GM19023 (cell line): ENCODE measurements at regions not wholly inside any gene's neighbourhood (a gene's known extent, or its start where the extent isn't known, plus 50 kb on each side); places are given as distances from the start of the nearest gene placed in this dataset.
"Not testable (repeated sequence)": the region's sequence is repeated elsewhere in the genome, so short reads cannot be mapped to it uniquely, and the experiment has no call there.

Source experiments
- ATAC-seq: cut with Tn5 transposase; IDR thresholded peaks from one replicate; pipeline ENCODE4 v1.9.1; 2021; ENCODE audit warnings: mild to moderate bottlenecking, moderate library complexity; ENCODE audit not compliant: unreplicated experiment

DNA sequence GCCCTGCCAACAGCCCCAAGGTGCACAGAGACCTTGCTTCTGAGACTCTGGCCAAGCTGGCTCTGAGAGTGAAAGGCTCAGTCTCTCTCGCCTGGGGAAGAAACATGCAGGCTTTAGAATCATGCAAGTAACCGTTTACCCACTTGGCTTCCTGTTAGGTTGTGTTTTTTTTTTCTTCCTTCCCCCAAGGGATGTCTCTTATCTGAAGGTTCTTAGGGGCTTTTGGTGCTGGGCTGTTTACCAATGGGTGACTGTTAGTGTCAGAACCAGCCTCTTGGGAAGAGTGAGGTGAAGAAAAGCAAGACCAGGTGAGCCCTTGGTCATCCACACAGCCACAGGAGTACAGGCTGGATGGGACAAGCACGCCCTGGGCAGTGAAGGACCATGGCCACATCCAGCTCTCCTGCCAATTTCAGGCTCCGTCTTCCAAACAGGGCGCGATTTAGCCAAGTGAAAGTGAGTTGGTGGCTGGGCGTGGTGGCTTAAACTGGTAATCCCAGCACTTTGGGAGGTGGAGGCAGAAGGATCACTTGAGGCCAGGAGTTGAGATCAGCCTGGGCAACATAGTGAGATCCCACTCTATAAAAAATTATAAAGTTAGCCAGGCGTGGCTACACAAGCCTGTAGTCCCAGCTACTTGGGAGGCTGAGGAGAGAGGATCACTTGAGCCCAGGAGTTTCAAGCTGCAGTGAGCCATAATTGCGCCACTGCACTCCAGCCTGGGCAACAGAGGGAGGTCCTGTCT lies 76.3 kb upstream of the CUX1 start:
- peak; percentile 56 for ATAC-seq

DNA sequence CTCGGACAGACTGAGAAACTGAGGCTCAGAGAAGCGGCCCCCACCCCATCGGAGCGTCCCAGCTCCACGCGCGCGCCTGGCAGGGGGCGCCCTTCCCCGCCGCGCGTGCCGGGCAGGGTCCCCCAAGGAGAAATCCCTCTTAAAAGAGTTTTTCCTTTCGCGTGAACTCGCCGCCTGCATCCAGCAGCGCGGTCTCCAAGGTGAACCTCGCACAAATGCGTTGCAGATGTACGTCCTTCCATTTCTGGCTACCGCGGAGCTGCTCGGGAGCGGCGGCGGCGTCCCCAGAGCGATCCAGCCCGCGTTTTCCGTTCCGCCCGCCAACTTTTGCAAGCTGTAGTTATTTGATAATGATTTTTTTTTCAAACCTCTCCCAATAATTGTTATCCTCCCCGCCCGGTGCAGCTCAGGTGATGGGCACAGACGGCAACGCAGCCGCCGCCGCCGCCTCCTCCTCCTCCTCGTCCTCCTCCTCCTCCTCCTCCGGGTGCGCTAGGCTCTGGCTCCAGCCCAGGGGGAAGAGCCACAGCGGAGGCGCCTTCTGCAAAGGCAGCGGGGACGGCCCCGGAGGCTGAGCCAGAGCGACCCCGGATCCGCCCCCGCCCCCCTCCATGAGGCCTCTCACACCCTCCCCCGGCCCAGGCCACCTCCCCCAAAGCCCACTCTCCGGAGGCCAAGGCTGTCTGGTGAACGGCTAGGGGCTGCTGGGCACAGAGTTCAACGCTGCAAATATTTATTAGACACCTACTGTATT lies 74.0 kb upstream of the CUX1 start:
- no peak for ATAC-seq

DNA sequence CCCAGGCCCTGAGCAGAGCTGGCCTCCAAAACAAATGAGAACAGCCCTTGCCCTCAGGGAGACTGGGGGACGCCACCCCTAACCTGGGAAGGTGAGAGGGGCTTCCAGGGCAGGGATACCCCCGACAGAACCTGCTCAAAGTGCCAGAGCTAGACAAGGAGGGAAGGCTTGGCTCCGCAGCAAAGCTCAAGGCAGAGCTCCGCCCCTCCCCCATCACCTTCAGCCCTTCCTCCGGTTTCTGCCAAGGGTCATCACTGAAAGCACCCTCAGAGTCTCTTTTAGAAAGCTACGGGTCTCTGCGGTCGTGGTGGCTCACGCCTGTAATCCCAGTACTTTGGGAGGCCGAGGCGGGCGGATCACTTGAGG lies 73.4 kb upstream of the CUX1 start:
- ATAC-seq: no peak

DNA sequence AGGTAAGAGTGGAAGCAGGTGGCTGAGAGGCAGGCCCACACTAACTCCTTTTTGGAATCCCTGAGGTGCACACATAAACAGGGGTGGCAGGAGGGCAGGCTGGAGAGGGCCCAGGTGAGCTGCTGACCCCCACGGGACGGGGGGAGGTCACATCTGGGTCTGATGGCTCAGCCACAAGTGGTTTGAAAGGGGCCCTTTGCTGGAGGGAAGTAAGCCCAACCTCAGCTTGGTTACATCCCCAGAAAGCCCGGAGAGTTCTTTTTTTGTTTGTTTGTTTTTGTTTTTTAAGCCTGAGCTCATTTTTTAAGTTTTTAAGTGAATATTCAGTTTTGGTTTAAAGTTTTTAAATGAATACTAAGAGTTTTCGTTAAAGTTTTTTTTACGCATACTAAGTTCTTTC lies 72.8 kb upstream of the CUX1 start:
- ATAC-seq: no peak

DNA sequence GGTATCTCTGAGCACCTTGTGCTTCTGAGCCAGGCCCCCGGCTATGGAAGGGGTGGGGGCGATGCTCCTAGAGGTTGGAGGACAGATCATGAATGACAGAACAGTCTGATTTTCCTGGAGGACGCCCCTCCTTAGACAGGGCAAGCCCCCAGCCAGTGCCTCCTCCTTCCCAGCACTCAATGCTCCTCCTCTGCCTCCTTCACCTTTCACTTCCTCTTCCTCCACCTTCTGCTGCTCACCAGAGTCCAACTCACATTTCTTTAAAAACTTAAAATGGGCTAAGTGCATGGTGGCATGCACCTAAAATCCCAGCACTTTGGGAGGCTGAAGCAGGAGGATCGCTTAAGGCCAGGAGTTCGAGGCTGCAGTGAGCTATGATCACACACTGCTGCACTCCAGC lies 71.1 kb upstream of the CUX1 start:
- no peak for ATAC-seq

DNA sequence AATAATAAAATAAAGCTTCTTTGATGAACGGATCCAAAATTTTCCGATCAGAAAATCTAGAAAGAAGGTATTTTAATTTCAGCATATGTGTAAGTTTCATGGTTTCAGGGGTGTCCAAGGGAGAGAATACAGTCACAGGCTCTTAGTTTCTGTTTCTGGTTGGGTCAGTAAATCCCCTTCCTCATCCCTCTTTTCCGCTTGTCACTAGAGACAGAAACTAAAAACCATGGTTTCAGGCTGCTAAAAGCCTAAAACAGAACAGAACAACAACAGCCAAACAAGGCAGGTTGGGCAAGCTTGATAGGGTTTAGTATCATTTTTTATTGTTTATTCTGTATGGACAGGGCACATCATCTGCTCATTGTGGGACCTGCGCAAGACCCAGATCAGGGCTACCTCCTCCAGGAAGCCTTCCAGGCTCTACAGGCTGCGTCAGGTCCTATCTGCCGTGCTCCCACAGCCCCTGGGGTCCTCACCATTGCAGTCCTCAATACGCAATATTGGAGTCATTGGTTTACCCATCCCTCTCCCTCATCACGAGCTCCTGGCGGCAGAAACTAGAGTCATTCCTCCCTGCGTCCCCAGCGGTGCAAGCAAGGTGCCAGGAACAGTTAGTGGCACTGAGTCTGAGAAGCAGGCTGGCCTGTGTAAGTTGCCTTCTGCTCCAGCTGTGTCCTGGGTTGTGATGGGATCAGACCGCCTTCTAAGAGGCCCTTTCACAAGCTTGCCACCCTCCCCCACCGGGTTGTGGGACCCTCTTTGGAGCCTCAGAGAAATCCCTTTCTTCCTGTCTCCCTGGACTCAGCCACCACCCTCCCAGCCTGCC lies 70.2 kb upstream of the CUX1 start:
- no peak for ATAC-seq

DNA sequence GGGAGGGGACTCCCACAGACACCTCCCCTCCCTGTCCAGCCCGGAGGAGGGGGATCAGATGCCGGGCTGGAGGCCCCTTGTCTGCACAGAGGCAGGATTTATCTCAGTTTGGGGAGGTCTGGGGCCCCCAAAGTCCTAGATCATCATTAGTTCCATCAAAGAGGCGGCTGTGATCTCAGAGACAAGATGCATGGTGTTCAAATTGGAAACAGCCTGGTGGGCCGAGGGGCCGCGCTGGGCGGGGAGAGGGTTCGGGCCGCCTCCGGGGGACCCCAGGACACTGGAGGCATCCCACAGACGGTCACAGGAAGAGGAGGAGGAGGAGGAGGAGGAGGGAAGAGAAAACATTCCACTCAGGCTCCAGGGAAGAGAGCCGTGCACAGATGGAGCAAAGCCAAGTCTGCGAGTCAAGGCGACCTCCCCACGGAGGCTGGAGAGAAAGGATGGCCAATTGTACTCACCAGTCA lies 69.5 kb upstream of the CUX1 start:
- ATAC-seq: no peak

DNA sequence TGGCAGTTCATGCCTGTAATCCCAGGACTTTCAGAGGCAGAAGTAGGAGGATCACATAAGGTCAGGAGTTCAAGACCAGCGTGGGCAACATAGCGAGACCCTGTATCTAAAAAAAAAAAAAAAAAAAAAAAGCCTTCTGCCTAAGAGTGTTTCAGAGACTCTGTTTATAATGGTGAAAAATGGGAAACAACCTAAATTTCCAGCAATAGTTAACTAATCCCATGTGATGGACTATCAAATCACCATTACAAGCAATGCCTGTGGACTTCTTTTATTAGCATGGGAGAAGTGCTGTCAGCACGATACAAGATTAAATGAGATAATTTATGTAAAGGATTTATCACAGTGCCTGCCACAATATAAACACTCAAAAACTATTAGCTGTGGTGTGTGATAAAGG lies 67.5 kb upstream of the CUX1 start:
- no peak for ATAC-seq

DNA sequence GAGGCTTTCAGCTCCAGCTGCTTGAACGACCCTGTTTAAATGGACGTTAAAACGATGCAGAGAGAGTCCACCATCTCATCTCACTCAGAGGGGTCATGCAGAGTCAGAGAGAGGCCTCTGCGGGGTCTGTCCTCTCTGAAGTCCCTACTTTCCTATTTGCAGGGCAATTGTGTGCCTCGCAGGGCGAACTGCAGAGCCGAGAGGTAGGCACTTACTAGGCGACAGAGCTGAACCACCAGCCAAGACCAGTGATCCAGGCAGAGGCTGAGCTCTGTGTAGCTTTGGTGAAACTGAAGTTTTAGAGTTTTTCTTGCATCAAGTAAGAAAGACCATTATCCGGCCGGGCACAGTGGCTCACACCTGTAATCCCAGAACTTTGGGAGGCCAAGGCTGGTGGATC lies 64.1 kb upstream of the CUX1 start:
- no peak for ATAC-seq

DNA sequence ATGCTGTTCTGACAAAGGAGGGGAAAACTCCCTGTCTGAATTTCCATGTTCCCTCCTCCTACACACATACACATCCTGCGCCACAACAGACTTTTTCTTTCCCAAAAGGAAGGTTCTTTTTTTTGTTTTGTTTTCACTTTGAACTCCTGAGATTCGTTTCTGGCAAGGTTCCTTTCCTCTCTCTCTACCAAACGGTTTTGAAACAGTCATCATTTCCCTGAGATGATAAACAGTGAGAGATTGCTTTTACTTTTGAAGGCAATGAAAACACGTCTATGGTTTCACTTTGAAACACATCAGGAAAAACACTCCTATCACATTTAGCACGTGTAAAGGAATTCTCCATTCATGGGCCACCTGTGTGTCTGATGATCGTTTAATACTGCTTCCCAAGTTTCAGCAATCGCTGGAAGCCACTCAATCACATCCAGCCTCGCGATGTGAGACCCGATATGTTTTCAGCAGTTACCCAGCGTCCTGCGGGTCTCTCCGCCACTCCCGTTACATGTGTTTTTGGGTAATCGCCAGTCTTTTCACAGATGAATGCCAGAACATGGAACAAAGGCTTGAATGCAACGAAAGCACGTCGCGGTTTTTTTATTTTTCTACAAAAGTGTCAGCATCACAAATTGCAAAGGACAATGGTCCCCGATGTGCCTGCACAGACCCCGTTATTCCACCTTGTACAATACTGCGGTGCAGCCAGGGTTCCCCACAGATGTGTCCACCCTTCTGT lies 62.8 kb upstream of the CUX1 start:
- no peak for ATAC-seq

DNA sequence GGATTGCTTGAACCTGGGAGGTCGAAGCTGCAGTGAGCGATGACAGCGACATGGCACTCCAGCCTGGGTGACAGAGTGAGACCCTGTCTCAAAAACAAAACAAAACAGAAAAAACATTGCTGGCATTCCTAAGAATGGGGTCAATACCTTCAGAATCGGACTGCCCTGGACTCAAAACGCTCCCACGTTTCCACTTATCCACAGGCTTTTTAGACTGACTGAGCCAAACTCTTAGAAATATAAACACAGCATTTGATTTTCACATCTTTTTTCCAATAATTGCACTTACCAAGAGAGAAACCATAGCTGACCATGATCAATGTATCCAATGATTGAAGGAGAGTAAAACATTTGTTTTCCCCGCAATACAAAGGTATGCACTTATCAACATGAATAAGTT lies 59.5 kb upstream of the CUX1 start:
- ATAC-seq: no peak

DNA sequence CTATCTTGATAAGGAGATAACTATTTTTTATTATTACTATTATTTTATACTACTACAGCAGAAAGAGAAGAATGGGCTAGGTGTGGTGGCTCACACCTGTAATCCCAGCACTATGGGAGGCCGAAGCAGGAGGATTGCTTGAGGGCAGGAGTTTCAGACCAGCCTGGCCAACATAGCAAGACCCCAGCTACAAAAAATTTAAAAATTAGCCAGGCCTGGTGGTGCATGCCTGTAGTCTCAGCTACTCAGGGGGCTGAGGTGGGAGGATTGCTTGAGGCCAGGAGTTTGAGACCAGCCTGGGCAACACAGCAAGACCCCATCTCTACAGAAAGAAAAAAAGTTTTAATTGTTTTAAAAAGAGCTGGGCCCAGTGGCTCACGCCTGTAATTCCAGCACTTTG lies 58.9 kb upstream of the CUX1 start:
- not testable (repeated sequence) for ATAC-seq

DNA sequence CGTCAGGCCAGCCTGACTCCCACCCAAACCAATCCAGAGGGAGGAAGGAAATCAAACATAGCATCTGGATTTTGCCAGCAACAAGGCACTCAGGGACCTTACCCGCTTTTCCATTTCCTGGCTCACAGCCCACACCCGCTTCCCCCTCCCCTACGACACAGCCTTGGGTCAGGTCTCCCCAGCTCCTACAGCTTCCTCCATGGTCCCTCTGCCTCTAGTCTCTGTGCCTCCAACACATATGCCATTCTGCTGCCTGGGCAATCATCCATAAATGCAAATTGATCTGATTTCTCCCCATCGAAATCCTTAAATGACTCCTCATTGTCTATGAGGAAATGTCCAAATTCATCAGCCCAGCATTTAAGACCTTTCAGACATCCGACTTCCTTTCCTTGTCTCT lies 53.2 kb upstream of the CUX1 start:
- ATAC-seq: no peak

DNA sequence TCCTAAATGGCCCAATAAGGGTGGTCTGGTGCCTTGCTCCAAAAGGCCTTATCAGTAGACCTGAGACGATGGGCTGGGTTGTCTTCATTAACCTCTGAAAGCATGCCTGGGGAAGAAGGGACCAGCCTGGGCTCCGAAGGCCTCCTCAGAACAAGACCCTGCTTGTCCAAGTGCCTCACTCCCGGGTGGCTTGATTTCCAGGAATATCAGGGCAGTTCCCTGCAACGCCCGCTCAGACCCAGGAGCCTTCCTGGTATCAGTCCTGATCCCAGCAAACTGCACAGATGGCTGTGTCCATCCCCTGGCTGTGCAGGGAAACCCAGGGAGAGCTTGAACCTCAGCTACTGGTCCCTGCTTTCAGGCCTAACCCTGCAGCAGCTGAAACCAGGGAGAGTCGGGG lies 49.9 kb upstream of the CUX1 start:
- no peak for ATAC-seq
